ENCODE measurements at regions not wholly inside any gene's neighbourhood (a gene's known extent, or its start where the extent isn't known, plus 50 kb on each side); places are given as distances from the start of the nearest gene placed in this dataset.
A peak's percentile ranks its signal among the peaks of the same experiment; 100 is the strongest.
"Not testable (repeated sequence)": the region's sequence is repeated elsewhere in the genome, so short reads cannot be mapped to it uniquely, and the experiment has no call there.

GRCh38 chr16:29094729-29095624 is 110.1 kb downstream of the LAT start:
- TF ChIP-seq STAG1 (CRISPR knock-in tag; IDR thresholded peaks at IDR 0.05) (peak; percentile 38), CTCF (CRISPR knock-in tag; IDR thresholded peaks at IDR 0.05) (peak; percentile 24)
- H3K27ac ChIP-seq (ENCODE audit: extremely low read length, insufficient read depth, low read length); CTCF ChIA-PET (ENCODE audit: low intra/inter-chr PET ratio, low total read pairs); H3K27me3 ChIP-seq (ENCODE audit: control insufficient read depth in 1 of 2, insufficient read depth in 2 of 2, low read length in 2 of 2); H3K79me2 ChIP-seq (ENCODE audit: insufficient read depth, low read length); H2AFZ ChIP-seq (ENCODE audit: low read length); H4K20me1 ChIP-seq (ENCODE audit: insufficient read depth, low read length); DNase-seq (ENCODE audit: low spot score); BruUV-seq (replicated peaks); H3K9me3 ChIP-seq (ENCODE audit: low read length); H3K36me3 ChIP-seq (replicated peaks in 1 of 2; ENCODE audit: control insufficient read depth in 1 of 2, insufficient read depth in 2 of 2, low read length in 2 of 2); H3K4me1 ChIP-seq (ENCODE audit: insufficient read depth, low read length); in situ Hi-C loops (cut with HindIII; ENCODE audit: extremely low pct_ligation_motif_present, low pct_unique_long_range_greater_than_20kb); intact Hi-C loops (cut with micrococcal nuclease; ENCODE audit: unreplicated experiment); H3K9ac ChIP-seq (ENCODE audit: insufficient read depth, low read depth, low read length); POLR2A ChIA-PET; H3K4me3 ChIP-seq (replicated peaks in 1 of 3; ENCODE audit: insufficient read depth in 1 of 3, low read depth in 2 of 3, low read length in 3 of 3); H3K4me2 ChIP-seq (ENCODE audit: low read depth, low read length): not testable (repeated sequence)
- FAIRE-seq (peak; percentile 56), ATAC-seq (peak; percentile 91)
- 0% methylated on average over 9 of the region's 13 CpGs for WGBS (ENCODE audit: low lambda C conversion rate)

- H3K4me1 ChIP-seq (ENCODE audit: insufficient read depth, low read length); H3K27me3 ChIP-seq (ENCODE audit: control insufficient read depth in 1 of 2, insufficient read depth in 2 of 2, low read length in 2 of 2); POLR2A ChIA-PET; H3K27ac ChIP-seq (ENCODE audit: extremely low read length, insufficient read depth, low read length); BruUV-seq (replicated peaks); H3K9ac ChIP-seq (ENCODE audit: insufficient read depth, low read depth, low read length); DNase-seq (ENCODE audit: low spot score); in situ Hi-C loops (cut with HindIII; ENCODE audit: extremely low pct_ligation_motif_present, low pct_unique_long_range_greater_than_20kb); H2AFZ ChIP-seq (ENCODE audit: low read length); CTCF ChIA-PET (ENCODE audit: low intra/inter-chr PET ratio, low total read pairs); H3K4me2 ChIP-seq (ENCODE audit: low read depth, low read length); H4K20me1 ChIP-seq (ENCODE audit: insufficient read depth, low read length); H3K9me3 ChIP-seq (ENCODE audit: low read length); H3K4me3 ChIP-seq (replicated peaks in 1 of 3; ENCODE audit: insufficient read depth in 1 of 3, low read depth in 2 of 3, low read length in 3 of 3); H3K36me3 ChIP-seq (replicated peaks in 1 of 2; ENCODE audit: control insufficient read depth in 1 of 2, insufficient read depth in 2 of 2, low read length in 2 of 2); intact Hi-C loops (cut with micrococcal nuclease; ENCODE audit: unreplicated experiment); FAIRE-seq; H3K79me2 ChIP-seq (ENCODE audit: insufficient read depth, low read length): not testable (repeated sequence)
- WGBS (ENCODE audit: low lambda C conversion rate) = 12% methylated on average over 3 of the region's 3 CpGs
- ATAC-seq = peak; percentile 28; the same call in 2 of the 3 replicates
Measured at GRCh38 chr16:29094325-29094724, 109.5 kb downstream of the LAT start.

GRCh38 chr16:29089679-29090078 is 104.8 kb downstream of the LAT start:
- H3K27ac ChIP-seq (ENCODE audit: extremely low read length, insufficient read depth, low read length); H2AFZ ChIP-seq (ENCODE audit: low read length); H4K20me1 ChIP-seq (ENCODE audit: insufficient read depth, low read length); H3K79me2 ChIP-seq (ENCODE audit: insufficient read depth, low read length); H3K27me3 ChIP-seq (ENCODE audit: control insufficient read depth in 1 of 2, insufficient read depth in 2 of 2, low read length in 2 of 2); POLR2A ChIA-PET; DNase-seq (ENCODE audit: low spot score); FAIRE-seq; H3K4me1 ChIP-seq (ENCODE audit: insufficient read depth, low read length); H3K36me3 ChIP-seq (replicated peaks in 1 of 2; ENCODE audit: control insufficient read depth in 1 of 2, insufficient read depth in 2 of 2, low read length in 2 of 2); H3K9me3 ChIP-seq (ENCODE audit: low read length); CTCF ChIA-PET (ENCODE audit: low intra/inter-chr PET ratio, low total read pairs); BruUV-seq (replicated peaks); H3K4me2 ChIP-seq (ENCODE audit: low read depth, low read length); H3K4me3 ChIP-seq (replicated peaks in 1 of 3; ENCODE audit: insufficient read depth in 1 of 3, low read depth in 2 of 3, low read length in 3 of 3); ATAC-seq; intact Hi-C loops (cut with micrococcal nuclease; ENCODE audit: unreplicated experiment); H3K9ac ChIP-seq (ENCODE audit: insufficient read depth, low read depth, low read length); in situ Hi-C loops (cut with HindIII; ENCODE audit: extremely low pct_ligation_motif_present, low pct_unique_long_range_greater_than_20kb): not testable (repeated sequence)

- H3K27ac ChIP-seq (ENCODE audit: extremely low read length, insufficient read depth, low read length); H3K9me3 ChIP-seq (ENCODE audit: low read length); POLR2A ChIA-PET; BruUV-seq (replicated peaks); in situ Hi-C loops (cut with HindIII; ENCODE audit: extremely low pct_ligation_motif_present, low pct_unique_long_range_greater_than_20kb); intact Hi-C loops (cut with micrococcal nuclease; ENCODE audit: unreplicated experiment); H3K4me1 ChIP-seq (ENCODE audit: insufficient read depth, low read length); DNase-seq (ENCODE audit: low spot score); H3K4me2 ChIP-seq (ENCODE audit: low read depth, low read length); FAIRE-seq; H3K9ac ChIP-seq (ENCODE audit: insufficient read depth, low read depth, low read length); H3K27me3 ChIP-seq (ENCODE audit: control insufficient read depth in 1 of 2, insufficient read depth in 2 of 2, low read length in 2 of 2); CTCF ChIA-PET (ENCODE audit: low intra/inter-chr PET ratio, low total read pairs); H3K36me3 ChIP-seq (replicated peaks in 1 of 2; ENCODE audit: control insufficient read depth in 1 of 2, insufficient read depth in 2 of 2, low read length in 2 of 2); ATAC-seq; H4K20me1 ChIP-seq (ENCODE audit: insufficient read depth, low read length); H3K79me2 ChIP-seq (ENCODE audit: insufficient read depth, low read length); H3K4me3 ChIP-seq (replicated peaks in 1 of 3; ENCODE audit: insufficient read depth in 1 of 3, low read depth in 2 of 3, low read length in 3 of 3); H2AFZ ChIP-seq (ENCODE audit: low read length): not testable (repeated sequence)
- 24% methylated on average over 4 of the region's 4 CpGs for WGBS (ENCODE audit: low lambda C conversion rate)
Measured at GRCh38 chr16:29087673-29088072, 102.8 kb downstream of the LAT start.

Measured in HepG2 (cell line).